GM18909 (cell line): ENCODE measurements at regions not wholly inside any gene's neighbourhood (a gene's known extent, or its start where the extent isn't known, plus 50 kb on each side); places are given as distances from the start of the nearest gene placed in this dataset.
A peak's percentile ranks its signal among the peaks of the same experiment; 100 is the strongest.
"Not testable (repeated sequence)": the region's sequence is repeated elsewhere in the genome, so short reads cannot be mapped to it uniquely, and the experiment has no call there.

ENCODE experiments used
- ATAC-seq: cut with Tn5 transposase; IDR thresholded peaks from one replicate; pipeline ENCODE4 v1.9.1; 2021; ENCODE audit warnings: mild to moderate bottlenecking; ENCODE audit not compliant: unreplicated experiment, poor library complexity

GRCh38 chrX:109184506-109185139 is 297.3 kb downstream of the GUCY2F start:
- ATAC-seq = no peak

- ATAC-seq = no peak
These were observed 309.7 kb downstream of the GUCY2F start for GRCh38 chrX:109172091-109172602.

- no peak for ATAC-seq
These were observed 326.7 kb downstream of the GUCY2F start for GRCh38 chrX:109155161-109155560.

GRCh38 chrX:109144173-109144572 is 337.7 kb downstream of the GUCY2F start:
- ATAC-seq = not testable (repeated sequence)

GRCh38 chrX:109140463-109140862 is 341.4 kb downstream of the GUCY2F start:
- no peak for ATAC-seq

GRCh38 chrX:109134777-109135176 is 347.1 kb downstream of the GUCY2F start:
- no peak for ATAC-seq

GRCh38 chrX:109125304-109125703 is 356.6 kb downstream of the GUCY2F start:
- ATAC-seq = no peak

GRCh38 chrX:109089359-109089758 is 353.0 kb upstream of the IRS4 start:
- no peak for ATAC-seq

- no peak for ATAC-seq
These were observed 341.4 kb upstream of the IRS4 start for GRCh38 chrX:109077788-109078187.

GRCh38 chrX:109054181-109054581 is 317.8 kb upstream of the IRS4 start:
- ATAC-seq = not testable (repeated sequence)

- ATAC-seq = no peak
These were observed 313.5 kb upstream of the IRS4 start for GRCh38 chrX:109049903-109050302.

- no peak for ATAC-seq
These were observed 313.1 kb upstream of the IRS4 start for GRCh38 chrX:109049416-109049815.

- ATAC-seq = no peak
These were observed 303.7 kb upstream of the IRS4 start for GRCh38 chrX:109040057-109040456.

GRCh38 chrX:109036624-109037023 is 300.3 kb upstream of the IRS4 start:
- peak; percentile 85 for ATAC-seq

GRCh38 chrX:108993909-108994308 is 257.5 kb upstream of the IRS4 start:
- ATAC-seq = no peak

GRCh38 chrX:108972899-108973298 is 236.5 kb upstream of the IRS4 start:
- ATAC-seq = not testable (repeated sequence)

- no peak for ATAC-seq
These were observed 210.8 kb upstream of the IRS4 start for GRCh38 chrX:108947205-108947604.

GRCh38 chrX:108946531-108946930 is 210.2 kb upstream of the IRS4 start:
- ATAC-seq = no peak

- ATAC-seq = no peak
These were observed 209.6 kb upstream of the IRS4 start for GRCh38 chrX:108945883-108946523.

- no peak for ATAC-seq
These were observed 178.4 kb upstream of the IRS4 start for GRCh38 chrX:108914791-108915190.

- not testable (repeated sequence) for ATAC-seq
These were observed 167.5 kb upstream of the IRS4 start for GRCh38 chrX:108903831-108904230.

GRCh38 chrX:108900333-108900732 is 164.0 kb upstream of the IRS4 start:
- ATAC-seq = no peak
